Loucy (cell line): ENCODE measurements at regions not wholly inside any gene's neighbourhood (a gene's known extent, or its start where the extent isn't known, plus 50 kb on each side); places are given as distances from the start of the nearest gene placed in this dataset.

Experiments used
- EZH2phosphoT487 ChIP-seq: fragments of 200-600 bp; IDR thresholded peaks from 2 replicates; pipeline ENCODE4 v1.6.1; 2018; ENCODE audit warnings: antibody characterized with exemption, mild to moderate bottlenecking, moderate library complexity, borderline replicate concordance
- TF ChIP-seq, protein P1 (sequence below): fragments of 200-600 bp; sonication (generic); conservative IDR thresholded peaks from 2 replicates; pipeline ENCODE4 v1.5.1; 2014; ENCODE audit warnings: mild to moderate bottlenecking, antibody characterized with exemption, low read length

DNA sequence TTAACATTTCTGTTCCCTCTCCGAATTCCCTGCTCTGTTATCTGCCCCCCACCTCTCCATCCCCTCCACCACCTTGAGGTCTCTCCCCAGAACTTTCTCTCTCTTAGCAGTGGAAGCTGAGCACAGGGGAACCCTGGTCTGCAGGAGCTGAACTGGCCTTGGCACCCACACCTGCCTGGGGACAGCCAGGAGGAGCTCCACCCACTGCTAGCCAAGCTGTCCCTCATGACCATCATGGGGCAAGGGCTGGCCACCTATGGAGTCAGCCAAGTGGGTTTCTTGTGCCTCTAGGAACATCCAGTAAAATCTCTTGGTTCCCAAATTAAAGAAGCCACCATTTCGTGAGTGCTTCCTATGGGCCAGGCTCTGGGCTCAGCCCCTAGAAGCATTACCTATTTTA is 276.4 kb upstream of the TLE3 start:
- TF ChIP-seq, protein P1, sequence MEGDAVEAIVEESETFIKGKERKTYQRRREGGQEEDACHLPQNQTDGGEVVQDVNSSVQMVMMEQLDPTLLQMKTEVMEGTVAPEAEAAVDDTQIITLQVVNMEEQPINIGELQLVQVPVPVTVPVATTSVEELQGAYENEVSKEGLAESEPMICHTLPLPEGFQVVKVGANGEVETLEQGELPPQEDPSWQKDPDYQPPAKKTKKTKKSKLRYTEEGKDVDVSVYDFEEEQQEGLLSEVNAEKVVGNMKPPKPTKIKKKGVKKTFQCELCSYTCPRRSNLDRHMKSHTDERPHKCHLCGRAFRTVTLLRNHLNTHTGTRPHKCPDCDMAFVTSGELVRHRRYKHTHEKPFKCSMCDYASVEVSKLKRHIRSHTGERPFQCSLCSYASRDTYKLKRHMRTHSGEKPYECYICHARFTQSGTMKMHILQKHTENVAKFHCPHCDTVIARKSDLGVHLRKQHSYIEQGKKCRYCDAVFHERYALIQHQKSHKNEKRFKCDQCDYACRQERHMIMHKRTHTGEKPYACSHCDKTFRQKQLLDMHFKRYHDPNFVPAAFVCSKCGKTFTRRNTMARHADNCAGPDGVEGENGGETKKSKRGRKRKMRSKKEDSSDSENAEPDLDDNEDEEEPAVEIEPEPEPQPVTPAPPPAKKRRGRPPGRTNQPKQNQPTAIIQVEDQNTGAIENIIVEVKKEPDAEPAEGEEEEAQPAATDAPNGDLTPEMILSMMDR = no peak
- no peak for TF ChIP-seq EZH2phosphoT487
